H9 (cell line): ENCODE measurements at regions not wholly inside any gene's neighbourhood (a gene's known extent, or its start where the extent isn't known, plus 50 kb on each side); places are given as distances from the start of the nearest gene placed in this dataset.

Experiments
- DNase-seq: peaks from one replicate; pipeline ENCODE4 v3.0.0-alpha.2; 2017
- H2AFZ ChIP-seq: one replicate; pipeline ENCODE4 v1.6.1; 2013; ENCODE audit warnings: mild to moderate bottlenecking, low read length, control low read depth, moderate library complexity
- H2AK5ac ChIP-seq: 2 replicates; pipeline ENCODE4 v1.6.1; 2013; ENCODE audit warnings: low read length, control low read depth, mixed read lengths; ENCODE audit not compliant: insufficient read length
- H2BK120ac ChIP-seq: one replicate; pipeline ENCODE4 v1.6.1; 2013; ENCODE audit warnings: low read depth, mild to moderate bottlenecking, low read length, control low read depth, inconsistent platforms; ENCODE audit not compliant: poor library complexity, severe bottlenecking
- H2BK12ac ChIP-seq: 2 replicates; pipeline ENCODE4 v1.6.1; 2013; ENCODE audit warnings: low read length, control low read depth, mixed read lengths, low read depth; ENCODE audit not compliant: insufficient read length
- H2BK15ac ChIP-seq: 2 replicates; pipeline ENCODE4 v1.6.1; 2013; ENCODE audit warnings: low read depth, low read length, control low read depth
- H2BK20ac ChIP-seq: one replicate; pipeline ENCODE4 v1.6.1; 2013; ENCODE audit warnings: low read depth, mild to moderate bottlenecking, low read length, control low read depth, inconsistent platforms; ENCODE audit not compliant: poor library complexity, severe bottlenecking
- H2BK5ac ChIP-seq: 2 replicates; pipeline ENCODE4 v1.6.1; 2013; ENCODE audit warnings: low read length, control low read depth, mixed read lengths; ENCODE audit not compliant: insufficient read length
- H3K14ac ChIP-seq: 2 replicates; pipeline ENCODE4 v1.6.1; 2013; ENCODE audit warnings: low read length, control low read depth; ENCODE audit not compliant: insufficient read depth
- H3K18ac ChIP-seq: 2 replicates; pipeline ENCODE4 v1.6.1; 2013; ENCODE audit warnings: low read depth, mild to moderate bottlenecking, mixed read lengths, low read length, control low read depth; ENCODE audit not compliant: insufficient read length
- H3K23ac ChIP-seq: 2 replicates; pipeline ENCODE4 v1.6.1; 2013; ENCODE audit warnings: low read length, control low read depth, mixed read lengths, low read depth; ENCODE audit not compliant: insufficient read length
- H3K23me2 ChIP-seq: 2 replicates; pipeline ENCODE4 v1.6.1; 2013; ENCODE audit warnings: low read depth, mild to moderate bottlenecking, mixed read lengths, low read length, control low read depth; ENCODE audit not compliant: insufficient read length, poor library complexity, severe bottlenecking
- H3K27ac ChIP-seq: 2 replicates; pipeline ENCODE4 v1.5.1; 2013; ENCODE audit warnings: low read length, control low read depth, mixed read lengths, low read depth; ENCODE audit not compliant: insufficient read length
- H3K27me3 ChIP-seq: 2 replicates; pipeline ENCODE4 v1.6.1; 2013; ENCODE audit warnings: low read length, control low read depth, inconsistent platforms; ENCODE audit not compliant: insufficient read depth
- H3K4ac ChIP-seq: 2 replicates; pipeline ENCODE4 v1.6.1; 2013; ENCODE audit warnings: low read depth, mild to moderate bottlenecking, control low read depth, inconsistent platforms, low read length, moderate library complexity
- H3K4me1 ChIP-seq: 2 replicates; pipeline ENCODE4 v1.6.1; 2013; ENCODE audit warnings: low read length, control low read depth, inconsistent platforms; ENCODE audit not compliant: insufficient read depth
- H3K4me2 ChIP-seq: 2 replicates; pipeline ENCODE4 v1.6.1; 2013; ENCODE audit warnings: low read length, control low read depth, mixed read lengths; ENCODE audit not compliant: insufficient read length, insufficient read depth
- H3K56ac ChIP-seq: 2 replicates; pipeline ENCODE4 v1.6.1; 2013; ENCODE audit warnings: low read depth, mild to moderate bottlenecking, mixed read lengths, low read length, control low read depth; ENCODE audit not compliant: insufficient read length
- H3K79me1 ChIP-seq: 2 replicates; pipeline ENCODE4 v1.6.1; 2013; ENCODE audit warnings: low read depth, mild to moderate bottlenecking, moderate library complexity, low read length, control low read depth, inconsistent platforms; ENCODE audit not compliant: insufficient read depth, poor library complexity, severe bottlenecking
- H3K79me2 ChIP-seq: 2 replicates; pipeline ENCODE4 v1.6.1; 2013; ENCODE audit warnings: low read length, control low read depth, inconsistent platforms; ENCODE audit not compliant: insufficient read depth
- H3K9ac ChIP-seq: 2 replicates; pipeline ENCODE4 v1.6.1; 2013; ENCODE audit warnings: low read length, control low read depth, mixed read lengths; ENCODE audit not compliant: insufficient read length; ENCODE audit errors: extremely low read depth
- H3K9me3 ChIP-seq: one replicate; pipeline ENCODE4 v1.6.1; 2013; ENCODE audit warnings: low read depth, low read length, inconsistent platforms; ENCODE audit not compliant: control insufficient read depth
- H3T11ph ChIP-seq: one replicate; pipeline ENCODE4 v1.6.1; 2013; ENCODE audit warnings: mild to moderate bottlenecking, low read length, control low read depth, inconsistent platforms
- H4K20me1 ChIP-seq: one replicate; pipeline ENCODE4 v1.6.1; 2013; ENCODE audit not compliant: control insufficient read depth, insufficient read length, insufficient read depth
- H4K5ac ChIP-seq: 2 replicates; pipeline ENCODE4 v1.6.1; 2013; ENCODE audit warnings: low read depth, mild to moderate bottlenecking, mixed read lengths, low read length, control low read depth; ENCODE audit not compliant: insufficient read length
- H4K8ac ChIP-seq: replicated peaks from 2 replicates; pipeline ENCODE4 v1.6.1; 2013; ENCODE audit warnings: low read length, control low read depth, mixed read lengths, low read depth; ENCODE audit not compliant: insufficient read length
- H4K91ac ChIP-seq: 2 replicates; pipeline ENCODE4 v1.6.1; 2013; ENCODE audit warnings: low read depth, mild to moderate bottlenecking, moderate library complexity, mixed read lengths, low read length, control low read depth; ENCODE audit not compliant: insufficient read length
- H3K27ac Mint-ChIP-seq, 3 experiments: 2 replicates in 2 of 3; 3 replicates in 1 of 3; pipeline ENCODE4 v1.8.0; 2020 to 2021; ENCODE audit warnings: mixed read lengths in 3 of 3, mild to moderate bottlenecking in 1 of 3, moderate library complexity in 1 of 3
- H3K27me3 Mint-ChIP-seq: 2 replicates; pipeline ENCODE4 v1.8.0; 2021; ENCODE audit warnings: low read depth, mild to moderate bottlenecking, moderate library complexity, mixed read lengths
- H3K36me3 Mint-ChIP-seq, 3 experiments: 2 replicates in 2 of 3; 3 replicates in 1 of 3; pipeline ENCODE4 v1.8.0; 2020 to 2021; ENCODE audit warnings: low read depth in 3 of 3, mixed read lengths in 3 of 3; ENCODE audit not compliant: insufficient read depth in 1 of 3
- H3K4me1 Mint-ChIP-seq, 2 experiments: 2 replicates each; pipeline ENCODE4 v1.8.0; 2020; ENCODE audit warnings: mixed read lengths in 2 of 2
- H3K4me3 Mint-ChIP-seq, 2 experiments: 2 replicates in 1 of 2; 3 replicates in 1 of 2; pipeline ENCODE4 v1.8.0; 2020 to 2021; ENCODE audit warnings: mild to moderate bottlenecking in 2 of 2, mixed read lengths in 2 of 2, moderate library complexity in 1 of 2
- H3K9me3 Mint-ChIP-seq, 2 experiments: 2 replicates in 1 of 2; 3 replicates in 1 of 2; pipeline ENCODE4 v1.8.0; 2020; ENCODE audit warnings: mild to moderate bottlenecking in 2 of 2, mixed read lengths in 2 of 2, moderate library complexity in 1 of 2
- CTCF ChIP-seq: fragments of 200-600 bp; sonication (generic); conservative IDR thresholded peaks from 3 replicates; pipeline ENCODE4 v1.8.0; 2021; ENCODE audit warnings: antibody characterized with exemption, mild to moderate bottlenecking
- WGBS: extraction: QIAGEN DNeasy Blood & Tissue Kit; methylation state at CpG from one replicate; pipeline ENCODE4 v1.1.7; 2013; ENCODE audit warnings: missing lambda C conversion rate, low lambda C conversion rate, mixed read lengths; ENCODE audit not compliant: insufficient read length; ENCODE audit errors: extremely low coverage; 5-methylcytosine and 5-hydroxymethylcytosine counted together

GRCh38 chr13:40176242-40176641, 490.2 kb downstream of the FOXO1 start:
- Histone ChIP-seq H3K56ac (no peak overlapping the region), H2BK12ac (no peak overlapping the region), H3K79me2 (no peaks in the 10 kb centered on the region), H4K91ac (no peak overlapping the region), H2BK20ac (no peak overlapping the region), H3K18ac (no peak overlapping the region), H2AFZ (no peak overlapping the region), H3K4me1 (no peaks in the 10 kb centered on the region; the same call in 1 of the 2 replicates), H2BK5ac (no peak overlapping the region), H3K9me3 (no peaks in the 10 kb centered on the region), H3K14ac (no peak overlapping the region), H3K27me3 (no peaks in the 10 kb centered on the region), H3K9ac (no peak overlapping the region), H4K20me1 (no peaks in the 10 kb centered on the region), H3K79me1 (no peaks in the 10 kb centered on the region), H2AK5ac (no peak overlapping the region), H3T11ph (no peak overlapping the region), H2BK15ac (no peak overlapping the region), H4K8ac (no peak overlapping the region), H3K4ac (no peak overlapping the region), H3K27ac (no peak overlapping the region), H4K5ac (no peak overlapping the region), H3K23me2 (no peaks in the 10 kb centered on the region), H3K4me2 (no peak overlapping the region), H2BK120ac (no peak overlapping the region), H3K23ac (no peak overlapping the region)
- Mint-ChIP-seq H3K4me1 (peaks cover 0 to 21% of the 10 kb centered on the region in 2 experiments; a peak in 2 of 4 replicates), H3K36me3 (no peaks in the 10 kb centered on the region), H3K4me3 (no peak overlapping the region), H3K27ac (no peak overlapping the region), H3K27me3 (peaks cover 43% of the 10 kb centered on the region), H3K9me3 (no peaks in the 10 kb centered on the region)
- WGBS: no CpG with 5 or more reads among the region's 7 CpGs
- TF ChIP-seq CTCF: no peak
- no peak for DNase-seq
